Suprapubic skin (tissue), 4 donors: ENCODE measurements at regions not wholly inside any gene's neighbourhood (a gene's known extent, or its start where the extent isn't known, plus 50 kb on each side); places are given as distances from the start of the nearest gene placed in this dataset.

ENCODE experiments used
- CTCF ChIP-seq, 2 donors: fragments of 200-600 bp in 1 of 2; fragments of 450-650 bp in 1 of 2; sonication (generic) in 1 of 2; IDR thresholded peaks; one replicate each; pipeline ENCODE4 v1.5.1; 2016 to 2019; ENCODE audit warnings: antibody characterized with exemption in 2 of 2, mild to moderate bottlenecking in 1 of 2, moderate library complexity in 1 of 2
- EP300 ChIP-seq: sonication (generic); formaldehyde crosslinking; IDR thresholded peaks from one replicate; pipeline ENCODE4 v1.6.1; 2017; ENCODE audit warnings: antibody characterized with exemption
- POLR2A ChIP-seq, 2 donors: fragments of 450-650 bp; IDR thresholded peaks; one replicate each; pipeline ENCODE4 v1.6.1; 2017; ENCODE audit warnings: antibody characterized with exemption in 2 of 2, mild to moderate bottlenecking in 2 of 2, moderate library complexity in 2 of 2
- POLR2AphosphoS5 ChIP-seq, 3 donors: sonication (generic); formaldehyde crosslinking; IDR thresholded peaks; one replicate each; pipeline ENCODE4 v1.6.1; 2017; ENCODE audit warnings: antibody characterized with exemption in 3 of 3

- TF ChIP-seq POLR2AphosphoS5 (IDR thresholded peaks at IDR 0.05) (no peak), CTCF (IDR thresholded peaks at IDR 0.05) (no peak), EP300 (no peak), POLR2A (IDR thresholded peaks at IDR 0.05) (no peak)
These were observed 175.4 kb downstream of the CAND1 start for GRCh38 chr12:67444542-67444941.
